Hematopoietic multipotent progenitor cell treated with erythropoietin and hydrocortisone succinate and interleukin-3 and kit ligand, for 8 days (in vitro differentiated cells): ENCODE measurements at regions not wholly inside any gene's neighbourhood (a gene's known extent, or its start where the extent isn't known, plus 50 kb on each side); places are given as distances from the start of the nearest gene placed in this dataset.
"Not testable (repeated sequence)": the region's sequence is repeated elsewhere in the genome, so short reads cannot be mapped to it uniquely, and the experiment has no call there.

ENCODE experiments used
- DNase-seq: peaks from one replicate; pipeline ENCODE4 v3.0.0-alpha.2; 2015

- no peak for DNase-seq
Measured at GRCh38 chr4:163693776-163694175, 199.3 kb downstream of the TMA16 start.

GRCh38 chr4:163694385-163694784, 199.9 kb downstream of the TMA16 start:
- DNase-seq = no peak

GRCh38 chr4:163697121-163697520, 202.6 kb downstream of the TMA16 start:
- no peak for DNase-seq

- not testable (repeated sequence) for DNase-seq
Measured at GRCh38 chr4:163700383-163700782, 205.9 kb downstream of the TMA16 start.

- DNase-seq = no peak
Measured at GRCh38 chr4:163701916-163702315, 207.4 kb downstream of the TMA16 start.

GRCh38 chr4:163702736-163703135, 208.2 kb downstream of the TMA16 start:
- no peak for DNase-seq

GRCh38 chr4:163703251-163703650, 208.8 kb downstream of the TMA16 start:
- no peak for DNase-seq

- DNase-seq = no peak
Measured at GRCh38 chr4:163707873-163708272, 213.4 kb downstream of the TMA16 start.

- no peak for DNase-seq
Measured at GRCh38 chr4:163709601-163710000, 215.1 kb downstream of the TMA16 start.

GRCh38 chr4:163710158-163710557, 215.7 kb downstream of the TMA16 start:
- no peak for DNase-seq

GRCh38 chr4:163724495-163724894, 230.0 kb downstream of the TMA16 start:
- DNase-seq = not testable (repeated sequence)

GRCh38 chr4:163726641-163727040, 232.2 kb downstream of the TMA16 start:
- DNase-seq = no peak

- DNase-seq = no peak
Measured at GRCh38 chr4:163731071-163731470, 236.6 kb downstream of the TMA16 start.

GRCh38 chr4:163732473-163732872, 238.0 kb downstream of the TMA16 start:
- no peak for DNase-seq

- DNase-seq = peak; percentile 26
Measured at GRCh38 chr4:163736876-163737275, 242.4 kb downstream of the TMA16 start.

GRCh38 chr4:163737846-163738245, 243.4 kb downstream of the TMA16 start:
- DNase-seq = peak; percentile 22

- no peak for DNase-seq
Measured at GRCh38 chr4:163738521-163738920, 244.0 kb downstream of the TMA16 start.

GRCh38 chr4:163744861-163745260, 250.4 kb downstream of the TMA16 start:
- DNase-seq = no peak

GRCh38 chr4:163747293-163747692, 252.8 kb downstream of the TMA16 start:
- DNase-seq = no peak

GRCh38 chr4:163747886-163748285, 253.4 kb downstream of the TMA16 start:
- no peak for DNase-seq

- DNase-seq = no peak
Measured at GRCh38 chr4:163748449-163748848, 254.0 kb downstream of the TMA16 start.

- DNase-seq = peak; percentile 40
Measured at GRCh38 chr4:163755013-163755412, 260.5 kb downstream of the TMA16 start.

GRCh38 chr4:163757219-163757618, 262.7 kb downstream of the TMA16 start:
- no peak for DNase-seq

GRCh38 chr4:163758032-163758431, 263.5 kb downstream of the TMA16 start:
- no peak for DNase-seq

GRCh38 chr4:163762741-163763140, 268.3 kb downstream of the TMA16 start:
- no peak for DNase-seq

GRCh38 chr4:163764569-163764968, 270.1 kb downstream of the TMA16 start:
- DNase-seq = no peak
